GM12872 (cell line): ENCODE measurements at regions not wholly inside any gene's neighbourhood (a gene's known extent, or its start where the extent isn't known, plus 50 kb on each side); places are given as distances from the start of the nearest gene placed in this dataset.

Experiments
- CTCF ChIP-seq: IDR thresholded peaks from 3 replicates; pipeline ENCODE4 v1.5.1; 2011; ENCODE audit warnings: low read depth, mild to moderate bottlenecking, low read length, moderate library complexity; ENCODE audit not compliant: insufficient read depth

- no peak for TF ChIP-seq CTCF
Observed at GRCh38 chr15:47337106-47337505, 380.2 kb upstream of the SEMA6D start.

GRCh38 chr15:47337836-47338235, 379.5 kb upstream of the SEMA6D start:
- no peak for TF ChIP-seq CTCF

DNA sequence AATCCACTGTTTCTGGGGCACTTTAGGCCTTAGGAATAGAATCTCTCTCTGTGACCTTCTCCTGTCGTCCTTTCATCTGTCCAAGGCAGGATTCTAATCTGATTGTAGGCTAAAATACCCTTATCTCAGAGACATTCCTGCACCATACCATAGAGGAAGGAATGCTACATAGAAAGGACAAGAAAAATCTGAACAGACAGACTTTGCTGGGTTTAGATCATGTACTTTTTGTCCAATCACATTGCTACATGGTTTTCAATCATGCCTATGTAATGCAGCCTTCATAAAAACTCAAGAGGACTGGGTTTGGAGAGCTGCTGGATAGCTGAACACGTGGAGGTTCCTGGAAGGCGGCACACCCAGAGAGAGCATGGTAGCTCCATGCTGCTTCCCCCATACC, 378.5 kb upstream of the SEMA6D start:
- TF ChIP-seq CTCF: no peak

- TF ChIP-seq CTCF: no peak
Observed at GRCh38 chr15:47339800-47340570, 377.3 kb upstream of the SEMA6D start.

GRCh38 chr15:47340571-47340920, 376.8 kb upstream of the SEMA6D start:
- no peak for TF ChIP-seq CTCF

DNA sequence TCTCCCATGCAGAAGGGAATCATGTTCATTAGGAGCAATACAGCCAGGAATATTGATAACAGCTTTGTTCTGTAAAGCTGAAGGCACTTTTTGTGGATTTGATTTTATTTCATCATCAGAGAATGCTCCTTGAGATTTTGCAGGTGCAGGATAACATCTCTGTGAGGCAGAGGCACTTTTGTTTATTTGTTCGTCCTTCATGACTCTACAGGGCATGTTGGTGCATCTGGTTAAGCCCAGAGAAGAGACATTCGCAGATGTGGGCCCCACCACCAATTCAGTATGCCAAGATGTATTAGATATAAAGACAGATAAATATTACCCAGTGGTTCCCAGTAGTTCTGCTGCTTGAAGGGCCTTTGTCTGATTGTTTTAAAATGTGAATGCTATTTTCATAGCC, 368.1 kb upstream of the SEMA6D start:
- TF ChIP-seq CTCF: no peak

GRCh38 chr15:47351501-47351900, 365.8 kb upstream of the SEMA6D start:
- no peak for TF ChIP-seq CTCF
